GM19351 (cell line): ENCODE measurements at regions not wholly inside any gene's neighbourhood (a gene's known extent, or its start where the extent isn't known, plus 50 kb on each side); places are given as distances from the start of the nearest gene placed in this dataset.

Experiments
- ATAC-seq: cut with Tn5 transposase; IDR thresholded peaks from one replicate; pipeline ENCODE4 v1.9.1; 2021; ENCODE audit warnings: mild to moderate bottlenecking, moderate library complexity; ENCODE audit not compliant: unreplicated experiment

DNA sequence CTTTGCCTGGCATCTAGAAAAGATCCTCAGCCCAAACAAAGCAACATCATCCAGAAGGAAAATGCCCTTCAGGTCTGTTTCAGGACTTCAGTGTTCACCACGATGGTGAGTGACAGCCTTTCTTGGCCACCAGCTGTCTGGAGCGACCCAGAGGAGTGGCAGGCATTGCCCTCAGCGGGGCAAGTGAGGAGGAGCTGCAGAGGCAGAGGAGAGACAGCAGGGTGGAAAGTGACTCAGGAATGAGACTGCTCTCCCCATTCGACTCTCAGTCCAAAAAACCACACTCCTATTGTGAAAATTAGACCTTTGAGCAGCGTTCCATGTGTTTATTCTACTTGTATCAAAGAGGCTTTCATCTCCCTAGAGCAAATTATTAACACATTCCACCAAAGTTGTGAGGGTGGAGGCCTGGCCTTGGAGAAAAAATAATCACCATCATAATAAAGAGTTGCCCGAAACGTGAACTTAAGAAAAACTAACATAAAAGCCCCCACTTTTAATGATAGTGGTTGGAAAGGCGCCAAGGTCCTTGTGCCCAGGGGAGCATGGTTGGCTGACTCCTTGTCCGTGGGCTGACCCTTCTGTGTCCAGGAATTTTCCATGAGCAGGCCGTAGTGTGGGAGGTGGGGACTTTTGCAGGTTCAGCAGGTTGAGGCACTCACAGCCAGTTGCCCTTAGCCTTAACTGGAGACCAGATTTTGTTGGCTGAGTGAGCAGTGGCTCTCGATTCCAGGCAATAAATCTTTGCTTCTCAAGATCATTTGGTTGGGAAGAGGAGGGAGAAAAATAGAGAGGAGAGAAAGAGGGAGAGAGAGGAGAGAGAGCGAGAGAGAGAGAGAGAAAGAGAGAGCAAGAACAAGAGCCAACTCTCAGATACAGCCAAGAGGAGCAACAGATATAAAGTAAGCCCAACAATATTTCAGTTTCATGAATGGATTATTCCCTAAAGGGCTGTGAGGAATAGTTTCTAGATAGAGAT lies 125.9 kb upstream of the ANKRD55 start:
- ATAC-seq, result no peak

- no peak for ATAC-seq
Measured at GRCh38 chr5:56358046-56358445, 124.9 kb upstream of the ANKRD55 start.

DNA sequence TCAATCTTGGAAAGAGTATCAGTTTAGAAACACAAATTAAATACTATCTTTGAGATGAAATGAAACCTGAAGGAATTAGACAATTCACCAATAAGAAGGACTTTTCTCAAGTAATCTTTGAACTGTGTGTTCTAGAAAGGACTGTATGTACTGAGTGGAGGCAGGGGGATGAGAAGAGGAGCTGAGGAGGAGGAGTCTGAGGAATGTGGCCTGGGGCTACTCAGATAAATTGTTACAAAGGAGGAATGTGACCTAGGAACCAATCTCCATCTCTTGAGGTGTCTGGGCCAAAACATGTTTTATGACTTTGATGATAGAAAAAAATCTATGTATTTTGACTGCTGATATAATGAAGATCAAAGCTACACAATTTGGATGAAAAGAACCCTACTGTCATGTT lies 124.3 kb upstream of the ANKRD55 start:
- ATAC-seq, result no peak

DNA sequence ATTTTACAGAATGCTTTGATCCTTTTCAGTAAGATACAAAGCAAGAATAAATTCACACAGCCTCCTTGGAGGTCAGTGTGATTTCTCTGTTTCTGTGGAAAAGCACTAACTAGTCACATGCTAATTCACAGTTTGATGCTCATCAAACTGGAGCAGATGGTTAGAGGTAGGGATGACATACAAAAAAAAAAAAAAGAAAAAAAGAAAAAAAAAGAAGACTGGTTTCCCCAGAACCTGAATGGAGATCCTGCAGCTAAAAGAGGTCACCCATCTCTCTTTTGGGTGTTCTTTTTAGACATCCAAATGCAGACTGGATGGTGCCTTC lies 123.7 kb upstream of the ANKRD55 start:
- no peak for ATAC-seq

DNA sequence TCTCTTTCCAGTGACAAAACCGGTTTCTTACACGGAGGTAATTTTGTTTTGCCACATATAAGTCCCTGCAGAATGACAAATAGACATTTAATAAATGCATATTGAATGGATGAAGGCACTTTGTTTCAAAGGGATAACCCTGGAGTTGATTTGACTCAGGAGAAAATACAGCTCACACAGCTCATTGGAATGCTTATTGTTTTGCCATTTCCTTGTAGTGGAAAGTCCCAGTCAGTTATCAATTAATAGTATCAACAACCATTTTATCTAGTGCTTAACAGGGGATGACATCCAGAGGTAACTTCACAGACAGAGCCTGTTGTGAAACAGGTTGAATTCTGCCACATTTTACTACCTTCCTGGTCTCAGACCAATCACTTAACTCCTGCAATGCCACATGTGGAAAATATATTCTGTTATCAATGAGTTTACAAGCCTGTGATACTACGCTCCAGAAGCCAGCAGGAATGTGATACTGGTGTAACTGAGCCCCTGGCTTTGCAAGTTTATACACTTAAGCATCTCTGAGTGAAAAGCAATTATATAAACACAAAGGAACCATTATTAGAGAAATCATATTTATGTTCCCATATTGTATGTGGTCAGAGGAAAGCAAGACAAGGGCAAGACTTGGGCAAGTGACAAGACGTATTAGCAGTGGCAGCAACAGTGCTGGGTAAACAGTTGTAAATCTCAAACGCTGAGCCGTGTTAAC lies 123.1 kb upstream of the ANKRD55 start:
- ATAC-seq, result no peak

GRCh38 chr5:56354836-56355235 lies 121.7 kb upstream of the ANKRD55 start:
- no peak for ATAC-seq

GRCh38 chr5:56352808-56353590 lies 119.9 kb upstream of the ANKRD55 start:
- ATAC-seq, result no peak

GRCh38 chr5:56350597-56351170 lies 117.6 kb upstream of the ANKRD55 start:
- no peak for ATAC-seq

GRCh38 chr5:56350011-56350596 lies 117.0 kb upstream of the ANKRD55 start:
- no peak for ATAC-seq

DNA sequence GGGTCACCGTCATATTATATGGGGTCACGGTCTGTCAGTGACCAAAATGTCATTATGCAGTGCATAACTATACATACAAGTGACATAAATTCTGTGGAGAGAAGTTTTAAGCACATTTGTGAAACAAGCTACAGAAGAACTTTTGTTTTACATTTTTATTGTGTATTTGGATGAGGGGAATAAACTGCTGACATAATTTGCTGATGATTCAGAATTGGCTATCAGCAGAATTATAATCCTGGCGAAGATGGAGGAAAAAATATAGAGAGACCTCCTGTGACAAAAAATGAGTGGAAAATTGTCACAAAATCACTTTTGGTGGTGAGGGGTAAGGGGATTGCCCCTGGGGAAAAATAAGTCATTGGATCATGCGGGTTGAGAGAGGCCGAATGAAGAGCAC lies 116.3 kb upstream of the ANKRD55 start:
- ATAC-seq, result no peak

GRCh38 chr5:56346741-56347535 lies 113.8 kb upstream of the ANKRD55 start:
- no peak for ATAC-seq

- ATAC-seq, result no peak
Measured at GRCh38 chr5:56346044-56346710, 113.0 kb upstream of the ANKRD55 start.

DNA sequence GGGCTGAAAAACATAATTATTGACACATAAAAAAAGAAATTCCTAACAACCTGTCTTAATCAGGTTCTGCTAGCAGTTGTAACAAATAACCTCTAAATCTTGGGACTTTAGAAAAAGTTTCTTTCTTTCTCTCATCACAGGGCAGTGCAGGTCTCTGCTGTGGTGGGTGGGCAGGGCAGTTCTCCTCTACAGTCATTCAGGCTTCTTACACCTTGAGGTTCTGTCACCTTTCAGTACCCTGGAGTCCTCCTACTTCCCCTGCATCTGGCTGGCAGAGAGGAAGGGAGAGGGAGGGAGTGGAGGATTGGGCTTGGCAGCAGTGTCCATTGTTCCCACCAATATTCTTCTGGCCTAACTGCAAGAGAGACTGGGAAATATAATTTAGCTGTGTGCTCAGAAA lies 112.2 kb upstream of the ANKRD55 start:
- no peak for ATAC-seq

GRCh38 chr5:56344594-56344993 lies 111.5 kb upstream of the ANKRD55 start:
- ATAC-seq, result no peak

DNA sequence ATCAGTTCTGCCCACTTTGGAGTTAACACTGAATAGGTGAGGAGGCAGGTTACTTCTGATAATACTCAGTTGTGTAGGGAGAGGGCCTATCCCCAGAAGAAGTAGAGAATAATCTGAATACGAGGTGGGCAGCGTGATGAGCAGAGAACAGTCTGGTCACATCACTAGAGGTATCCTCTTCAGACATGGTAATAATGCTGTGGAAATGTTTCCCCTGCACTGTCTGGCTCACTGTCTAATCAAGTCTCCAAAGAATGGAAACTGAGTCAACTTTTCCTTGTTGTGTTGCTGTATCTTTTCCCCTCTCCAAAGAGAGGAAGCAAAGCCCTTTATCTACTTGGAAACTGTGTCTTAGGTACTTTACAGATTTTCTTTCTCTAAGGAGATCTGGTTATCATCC lies 110.9 kb upstream of the ANKRD55 start:
- ATAC-seq, result no peak

- ATAC-seq, result no peak
Measured at GRCh38 chr5:56342616-56343015, 109.5 kb upstream of the ANKRD55 start.

DNA sequence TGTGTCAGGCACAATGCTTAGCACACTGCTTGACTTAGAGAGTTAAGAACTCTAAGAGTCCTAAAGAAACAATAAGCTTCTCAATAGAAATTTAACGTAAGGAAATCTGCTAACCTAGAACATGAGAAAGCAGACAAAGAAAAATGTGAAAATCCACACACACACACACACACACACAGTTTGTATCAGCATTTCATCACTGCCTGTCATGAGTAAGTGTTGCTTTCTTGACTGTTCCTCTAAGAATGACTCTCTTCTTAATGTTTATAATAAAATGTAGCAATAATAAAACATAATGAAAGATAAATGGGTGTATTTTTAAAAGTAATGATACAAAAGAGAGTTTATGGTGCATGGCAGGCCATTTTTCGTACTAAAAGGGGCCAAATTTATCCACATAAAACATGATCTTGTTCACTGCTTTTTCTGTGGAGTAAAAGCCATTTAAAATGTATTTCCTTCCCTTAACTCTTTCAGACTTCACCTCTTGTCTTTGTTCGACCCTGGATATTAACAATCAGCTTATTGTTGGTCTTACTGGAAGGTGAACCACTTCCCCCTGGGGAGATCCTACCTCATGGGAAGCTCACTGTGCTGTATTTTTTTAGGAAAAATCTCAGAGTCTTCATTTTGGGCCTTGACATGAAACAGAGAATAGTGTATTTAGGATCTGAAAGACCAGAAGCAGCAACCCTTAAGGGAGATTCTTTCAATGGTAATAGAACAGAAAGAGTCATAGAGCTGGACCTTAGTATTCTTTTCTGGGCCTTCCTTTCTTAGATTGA lies 107.3 kb upstream of the ANKRD55 start:
- ATAC-seq, result no peak

DNA sequence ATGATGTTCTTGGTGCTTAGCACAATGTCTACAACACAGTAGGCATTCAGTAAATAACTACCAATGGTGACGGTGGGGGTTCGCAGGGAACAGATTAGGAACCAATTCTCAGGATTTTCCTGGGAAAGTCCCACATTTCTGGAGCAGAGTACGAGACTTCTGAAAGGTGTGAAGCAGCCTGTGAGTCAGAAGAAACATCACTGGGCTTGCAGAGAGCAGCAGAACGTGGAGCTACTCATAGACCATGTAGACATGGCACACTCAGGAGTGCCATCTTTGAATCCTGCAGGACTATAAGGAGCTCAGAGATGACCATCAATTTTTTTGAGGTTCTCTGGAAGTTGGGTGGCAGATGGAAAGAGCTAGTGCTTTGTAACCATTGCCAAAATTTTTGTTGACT lies 106.6 kb upstream of the ANKRD55 start:
- ATAC-seq, result no peak
